DOHH2 (cell line): ENCODE measurements at regions not wholly inside any gene's neighbourhood (a gene's known extent, or its start where the extent isn't known, plus 50 kb on each side); places are given as distances from the start of the nearest gene placed in this dataset.

Experiments
- H3F3A ChIP-seq: fragments of 200-600 bp; sonication (generic), shearing (Covaris generic); 2 replicates; pipeline ENCODE4 v1.6.0; 2016; ENCODE audit warnings: antibody characterized with exemption, mild to moderate bottlenecking; ENCODE audit not compliant: control insufficient read depth, insufficient read depth
- H3K27ac ChIP-seq: fragments of 200-600 bp; sonication (generic); 2 replicates; pipeline ENCODE4 v1.5.1; 2014; ENCODE audit warnings: low read depth, mild to moderate bottlenecking, low read length, moderate library complexity
- H3K27me3 ChIP-seq: fragments of 200-600 bp; sonication (generic); 2 replicates; pipeline ENCODE4 v1.6.1; 2014; ENCODE audit warnings: mild to moderate bottlenecking, low read length, mixed read lengths; ENCODE audit not compliant: control insufficient read depth
- H3K36me3 ChIP-seq: fragments of 200-600 bp; sonication (generic); 2 replicates; pipeline ENCODE4 v1.6.1; 2014; ENCODE audit warnings: mild to moderate bottlenecking, low read length, moderate library complexity, mixed read lengths; ENCODE audit not compliant: control insufficient read depth
- H3K4me1 ChIP-seq: fragments of 200-600 bp; sonication (generic); 2 replicates; pipeline ENCODE4 v1.6.1; 2014; ENCODE audit warnings: mild to moderate bottlenecking, low read length, mixed read lengths; ENCODE audit not compliant: control insufficient read depth
- H3K4me2 ChIP-seq: fragments of 200-600 bp; sonication (generic); 2 replicates; pipeline ENCODE4 v1.6.0; 2014; ENCODE audit warnings: mild to moderate bottlenecking, low read length, moderate library complexity
- H3K4me3 ChIP-seq: fragments of 200-600 bp; sonication (generic); 2 replicates; pipeline ENCODE4 v1.5.1; 2014; ENCODE audit warnings: mild to moderate bottlenecking, low read length, mixed read lengths
- H3K79me2 ChIP-seq: fragments of 200-600 bp; sonication (generic); 2 replicates; pipeline ENCODE4 v1.6.1; 2014; ENCODE audit warnings: mild to moderate bottlenecking, low read length, mixed read lengths; ENCODE audit not compliant: control insufficient read depth
- H3K9me2 ChIP-seq: fragments of 200-600 bp; sonication (generic); replicated peaks from 2 replicates; pipeline ENCODE4 v1.6.1; 2014; ENCODE audit warnings: mild to moderate bottlenecking, low read length, mixed read lengths; ENCODE audit not compliant: control insufficient read depth
- H3K9me3 ChIP-seq: fragments of 200-600 bp; sonication (generic); 2 replicates; pipeline ENCODE4 v1.6.1; 2014; ENCODE audit warnings: antibody characterized with exemption, low read length, mixed read lengths; ENCODE audit not compliant: control insufficient read depth, insufficient read depth
- H4K20me1 ChIP-seq: fragments of 200-600 bp; sonication (generic); 2 replicates; pipeline ENCODE4 v1.6.0; 2014; ENCODE audit warnings: low read depth, mild to moderate bottlenecking, antibody characterized with exemption, low read length, moderate library complexity; ENCODE audit not compliant: control insufficient read depth, insufficient read depth
- CTCF ChIP-seq: fragments of 200-600 bp; sonication (generic); IDR thresholded peaks from one replicate; pipeline ENCODE4 v1.5.1; 2014; ENCODE audit warnings: antibody characterized with exemption, mild to moderate bottlenecking, low read depth, low read length; ENCODE audit not compliant: poor library complexity, severe bottlenecking
- EZH2phosphoT487 ChIP-seq: fragments of 200-600 bp; sonication (generic); IDR thresholded peaks from 2 replicates; pipeline ENCODE4 v1.6.1; 2017; ENCODE audit warnings: borderline replicate concordance, mild to moderate bottlenecking, antibody characterized with exemption, low read length, moderate library complexity, mixed read lengths

GRCh38 chr2:226637383-226637782, 162.2 kb downstream of the IRS1 start:
- Histone ChIP-seq H3K36me3 (no peaks in the 10 kb centered on the region), H3K9me2 (no peaks in the 10 kb centered on the region), H3K9me3 (no peaks in the 10 kb centered on the region), H3K27ac (no peak overlapping the region), H3F3A (no peaks in the 10 kb centered on the region), H3K4me1 (no peaks in the 10 kb centered on the region), H3K4me2 (no peak overlapping the region), H3K79me2 (no peaks in the 10 kb centered on the region), H3K4me3 (no peak overlapping the region), H4K20me1 (no peaks in the 10 kb centered on the region), H3K27me3 (no peaks in the 10 kb centered on the region)
- TF ChIP-seq CTCF (no peak), EZH2phosphoT487 (no peak)

- Histone ChIP-seq H3K4me1 (no peaks in the 10 kb centered on the region), H3K79me2 (no peaks in the 10 kb centered on the region), H3K27ac (no peak overlapping the region), H3K36me3 (no peaks in the 10 kb centered on the region), H3K4me2 (no peak overlapping the region), H3K9me2 (no peaks in the 10 kb centered on the region), H3F3A (no peaks in the 10 kb centered on the region), H4K20me1 (no peaks in the 10 kb centered on the region), H3K9me3 (no peaks in the 10 kb centered on the region), H3K4me3 (no peak overlapping the region), H3K27me3 (no peaks in the 10 kb centered on the region)
- TF ChIP-seq CTCF (no peak), EZH2phosphoT487 (no peak)
Observed at GRCh38 chr2:226636586-226636985, 163.0 kb downstream of the IRS1 start.

- Histone ChIP-seq H4K20me1 (no peaks in the 10 kb centered on the region), H3K27me3 (no peaks in the 10 kb centered on the region), H3K4me3 (no peak overlapping the region), H3K9me3 (no peaks in the 10 kb centered on the region), H3K27ac (no peak overlapping the region), H3K36me3 (no peaks in the 10 kb centered on the region), H3K4me1 (no peaks in the 10 kb centered on the region), H3K79me2 (no peaks in the 10 kb centered on the region), H3K4me2 (no peak overlapping the region), H3K9me2 (no peaks in the 10 kb centered on the region), H3F3A (no peaks in the 10 kb centered on the region)
- TF ChIP-seq CTCF: no peak
- no peak for TF ChIP-seq EZH2phosphoT487
Observed at GRCh38 chr2:226634943-226635604, 164.5 kb downstream of the IRS1 start.
